A549 (cell line): ENCODE measurements at regions not wholly inside any gene's neighbourhood (a gene's known extent, or its start where the extent isn't known, plus 50 kb on each side); places are given as distances from the start of the nearest gene placed in this dataset.

ENCODE experiments used
- ATAC-seq, 2 experiments: fragments of 200-7000 bp in 1 of 2; fragments of >200 bp in 1 of 2; cut with Nextera tagmentation in 1 of 2; cut with Tn5 transposase in 1 of 2; 3 replicates each; pipeline versions ENCODE4 v1.8.0 to v1.9.1; 2018 to 2020; ENCODE audit warnings: mild to moderate bottlenecking in 1 of 2, moderate library complexity in 1 of 2
- CTCF ChIA-PET: fragments of 300-600 bp; sonication (Branson Sonifier 250); formaldehyde crosslinking; extraction: SDS; loops from one replicate; lab custom pipeline; 2021; ENCODE audit warnings: antibody characterized with exemption, inconsistent platforms; lab: Yijun Ruan, JAX
- POLR2A ChIA-PET: fragments of 350-600 bp; formaldehyde crosslinking; extraction: SDS; loops from one replicate; lab custom pipeline; 2021; ENCODE audit warnings: antibody characterized with exemption, inconsistent platforms; lab: Yijun Ruan, JAX
- DNase-seq, 2 experiments: peaks; one replicate each; pipeline versions ENCODE4 v3.0.0 to v3.0.0-alpha.2; 2011 to 2016; ENCODE audit warnings: low read depth in 1 of 2, low spot score in 1 of 2
- FAIRE-seq: peaks from 2 replicates; lab custom pipeline; 2011; peaks lifted over from hg19 to GRCh38; lab: Jason Lieb, UNC
- H3K27ac ChIP-seq, 2 experiments: fragments of >200 bp; sonication (Bioruptor Twin); formaldehyde crosslinking; 3 replicates each; pipeline ENCODE4 v1.5.1; 2016 to 2017
- H3K4me1 ChIP-seq: fragments of >200 bp; sonication (Bioruptor Twin); formaldehyde crosslinking; 3 replicates; pipeline ENCODE4 v1.6.1; 2016
- H3K4me2 ChIP-seq: fragments of >200 bp; sonication (Bioruptor Twin); formaldehyde crosslinking; 3 replicates; pipeline ENCODE4 v1.6.1; 2016
- H3K4me3 ChIP-seq: fragments of >200 bp; sonication (Bioruptor Twin); formaldehyde crosslinking; 3 replicates; pipeline ENCODE4 v1.5.1; 2016
- H3K9me3 ChIP-seq: fragments of >200 bp; sonication (Bioruptor Twin); formaldehyde crosslinking; 3 replicates; pipeline ENCODE4 v1.6.1; 2016
- ATOH8 ChIP-seq: fragments of 250-450 bp; sonication (Bioruptor Pico); IDR thresholded peaks from 2 replicates; pipeline ENCODE4 v1.5.0; 2020; ENCODE audit warnings: low read depth, mild to moderate bottlenecking, moderate library complexity
- BHLHE40 ChIP-seq: IDR thresholded peaks from 2 replicates; pipeline ENCODE4 v1.6.1; 2012; ENCODE audit warnings: low read depth, low read length, inconsistent platforms
- CBX8 ChIP-seq: fragments of 200-600 bp; sonication (generic); IDR thresholded peaks from 2 replicates; pipeline ENCODE4 v1.6.1; 2016
- CEBPB ChIP-seq, 2 experiments: fragments of >200 bp in 1 of 2; sonication (Bioruptor Twin) in 1 of 2; formaldehyde crosslinking in 1 of 2; IDR thresholded peaks; 2 replicates each; pipeline ENCODE4 v1.6.1; 2012 to 2016
- EHF ChIP-seq: fragments of 250-450 bp; sonication (Bioruptor Pico); IDR thresholded peaks from 2 replicates; pipeline ENCODE4 v1.5.0; 2020; ENCODE audit warnings: mild to moderate bottlenecking
- ELK1 ChIP-seq: fragments of 150-350 bp; IDR thresholded peaks from 2 replicates; pipeline ENCODE4 v1.6.1; 2014; ENCODE audit warnings: low read depth, mild to moderate bottlenecking, low read length
- EP300 ChIP-seq, 2 experiments: fragments of >200 bp; sonication (Bioruptor Twin); formaldehyde crosslinking; IDR thresholded peaks; 2 replicates in 1 of 2; 3 replicates in 1 of 2; pipeline ENCODE4 v1.6.1; 2016 to 2017
- FOSB ChIP-seq: fragments of 250-450 bp; sonication (Bioruptor Pico); IDR thresholded peaks from 2 replicates; pipeline ENCODE4 v1.5.0; 2020; ENCODE audit warnings: mild to moderate bottlenecking, moderate library complexity
- FOSL2 ChIP-seq, 2 experiments: fragments of 450-650 bp in 1 of 2; fragments of >200 bp in 1 of 2; sonication (Bioruptor Twin) in 1 of 2; formaldehyde crosslinking; IDR thresholded peaks; 2 replicates each; pipeline versions ENCODE4 v1.5.0 to v1.6.1; 2016 to 2020; ENCODE audit warnings: mild to moderate bottlenecking in 1 of 2, moderate library complexity in 1 of 2
- FOXS1 ChIP-seq: fragments of 250-450 bp; sonication (Bioruptor Pico); IDR thresholded peaks from 2 replicates; pipeline ENCODE4 v1.5.0; 2020; ENCODE audit warnings: mild to moderate bottlenecking, moderate library complexity
- GATA3 ChIP-seq: IDR thresholded peaks from 2 replicates; pipeline ENCODE4 v1.6.1; 2012; ENCODE audit warnings: borderline replicate concordance
- HES2 ChIP-seq: fragments of >200 bp; sonication (Bioruptor Twin); formaldehyde crosslinking; IDR thresholded peaks from 2 replicates; pipeline ENCODE4 v1.6.1; 2016
- HEYL ChIP-seq: fragments of 250-450 bp; sonication (Bioruptor Pico); IDR thresholded peaks from 2 replicates; pipeline ENCODE4 v1.8.0; 2021; ENCODE audit warnings: mild to moderate bottlenecking, moderate library complexity
- HOXA7 ChIP-seq: fragments of 250-450 bp; sonication (Bioruptor Pico); IDR thresholded peaks from 2 replicates; pipeline ENCODE4 v1.5.0; 2020; ENCODE audit warnings: mild to moderate bottlenecking, moderate library complexity
- JUNB ChIP-seq: fragments of >200 bp; sonication (Bioruptor Twin); formaldehyde crosslinking; IDR thresholded peaks from 2 replicates; pipeline ENCODE4 v1.6.1; 2016
- MAFK ChIP-seq: fragments of 450-650 bp; IDR thresholded peaks from 2 replicates; pipeline ENCODE4 v1.6.1; 2014; ENCODE audit not compliant: partially characterized antibody
- MAZ ChIP-seq: fragments of 150-350 bp; IDR thresholded peaks from 2 replicates; pipeline ENCODE4 v1.6.1; 2014; ENCODE audit warnings: antibody characterized with exemption, low read depth, low read length, borderline replicate concordance
- NPAS2 ChIP-seq: fragments of 250-450 bp; sonication (Bioruptor Pico); IDR thresholded peaks from 2 replicates; pipeline ENCODE4 v1.8.0; 2022; ENCODE audit warnings: mild to moderate bottlenecking, moderate library complexity, borderline replicate concordance
- RAD21 ChIP-seq, 2 experiments: fragments of >200 bp in 1 of 2; sonication (Bioruptor Twin) in 1 of 2; formaldehyde crosslinking in 1 of 2; IDR thresholded peaks in 1 of 2; conservative IDR thresholded peaks in 1 of 2; 2 replicates in 1 of 2; 3 replicates in 1 of 2; pipeline ENCODE4 v1.6.1; 2012 to 2018; ENCODE audit warnings: inconsistent platforms in 1 of 2
- RARB ChIP-seq: fragments of 250-450 bp; sonication (Bioruptor Pico); IDR thresholded peaks from 2 replicates; pipeline ENCODE4 v1.8.0; 2021; ENCODE audit warnings: mild to moderate bottlenecking, moderate library complexity
- RCOR1 ChIP-seq: fragments of 150-350 bp; IDR thresholded peaks from 2 replicates; pipeline ENCODE4 v1.6.1; 2014; ENCODE audit warnings: antibody characterized with exemption, low read length, low read depth
- RNF2 ChIP-seq: fragments of 200-600 bp; sonication (generic); IDR thresholded peaks from 2 replicates; pipeline ENCODE4 v1.6.1; 2016; ENCODE audit warnings: low read depth, mild to moderate bottlenecking, antibody characterized with exemption, moderate library complexity, borderline replicate concordance
- TFCP2L1 ChIP-seq: fragments of 250-450 bp; sonication (Bioruptor Pico); IDR thresholded peaks from 2 replicates; pipeline ENCODE4 v1.5.0; 2021; ENCODE audit warnings: mild to moderate bottlenecking
- TP53 ChIP-seq: fragments of 250-450 bp; sonication (Bioruptor Pico); IDR thresholded peaks from 2 replicates; pipeline ENCODE4 v1.5.0; 2021; ENCODE audit warnings: mild to moderate bottlenecking, moderate library complexity
- USF2 ChIP-seq: fragments of 450-650 bp; IDR thresholded peaks from 2 replicates; pipeline ENCODE4 v1.6.1; 2014; ENCODE audit warnings: antibody characterized with exemption
- ZNF302 ChIP-seq: fragments of 250-450 bp; sonication (Bioruptor Pico); IDR thresholded peaks from 2 replicates; pipeline ENCODE4 v1.9.0; 2021; ENCODE audit warnings: inconsistent platforms, mild to moderate bottlenecking, moderate library complexity
- ZSCAN20 ChIP-seq: fragments of 250-450 bp; sonication (Bioruptor Pico); IDR thresholded peaks from 2 replicates; pipeline ENCODE4 v1.8.0; 2022; ENCODE audit warnings: mild to moderate bottlenecking, moderate library complexity
- WGBS: methylation state at CpG from one replicate; pipeline ENCODE4 v1.1.6; 2017; ENCODE audit errors: missing lambda C conversion rate; 5-methylcytosine and 5-hydroxymethylcytosine counted together

GRCh38 chr7:12826079-12826478 is 138.6 kb downstream of the ARL4A start:
- FAIRE-seq: no peak
- Histone ChIP-seq H3K9me3 (no peaks in the 10 kb centered on the region), H3K4me2 (no peak overlapping the region), H3K4me1 (peaks cover 11% of the 10 kb centered on the region; the same call in 1 of the 3 replicates), H3K4me3 (no peak overlapping the region), H3K27ac (no peak overlapping the region)
- TF ChIP-seq MAFK (no peak), FOSL2 (IDR thresholded peaks at IDR 0.05) (no peak), FOSL2 (CRISPR knock-in tag; IDR thresholded peaks at IDR 0.05) (no peak), RARB (CRISPR knock-in tag) (no peak), HES2 (no peak), GATA3 (no peak), HOXA7 (no peak), ELK1 (no peak), EP300 (IDR thresholded peaks at IDR 0.05) (no peak), RNF2 (no peak), CEBPB (IDR thresholded peaks at IDR 0.05) (no peak), JUNB (no peak), RCOR1 (no peak), CBX8 (no peak), NPAS2 (CRISPR knock-in tag) (no peak), FOXS1 (CRISPR knock-in tag) (no peak), HEYL (CRISPR knock-in tag) (no peak), TP53 (CRISPR knock-in tag) (no peak), EHF (no peak), TFCP2L1 (CRISPR knock-in tag) (no peak)
- ATAC-seq: no peak
- POLR2A ChIA-PET: no interaction called here
- CTCF ChIA-PET: no interaction called here
- WGBS: 96% methylated on average over 1 of the region's 1 CpG
- no peak for DNase-seq

- WGBS: 25% methylated on average over 4 of the region's 4 CpGs
- Histone ChIP-seq H3K4me2 (peak overlapping the region; percentile 36), H3K4me3 (no peak overlapping the region), H3K9me3 (no peaks in the 10 kb centered on the region), H3K4me1 (peaks cover 11% of the 10 kb centered on the region; the same call in 1 of the 3 replicates), H3K27ac (no peak overlapping the region)
- ChIA-PET POLR2A (no interaction called here), CTCF (no interaction called here)
- no peak for TF ChIP-seq RAD21 (conservative IDR thresholded peaks at IDR 0.05 in 1 of 2, IDR thresholded peaks at IDR 0.05 in 1 of 2)
- no peak for TF ChIP-seq FOSL2 (IDR thresholded peaks at IDR 0.05)
- 0 out of 2 replicates have a peak, but pooled peaks have one; percentile 6 for TF ChIP-seq FOSL2 (CRISPR knock-in tag; IDR thresholded peaks at IDR 0.05)
- peak; percentile 32; the same call in 1 of the 2 replicates for TF ChIP-seq GATA3
- ATAC-seq (peak in 1 of 2 experiments; percentile 37; a peak in 1 of 6 replicates), FAIRE-seq (peak; percentile 56), DNase-seq (peak in 1 of 2 experiments; percentile 34)
Observed at GRCh38 chr7:12827219-12827821, 139.9 kb downstream of the ARL4A start.

DNA sequence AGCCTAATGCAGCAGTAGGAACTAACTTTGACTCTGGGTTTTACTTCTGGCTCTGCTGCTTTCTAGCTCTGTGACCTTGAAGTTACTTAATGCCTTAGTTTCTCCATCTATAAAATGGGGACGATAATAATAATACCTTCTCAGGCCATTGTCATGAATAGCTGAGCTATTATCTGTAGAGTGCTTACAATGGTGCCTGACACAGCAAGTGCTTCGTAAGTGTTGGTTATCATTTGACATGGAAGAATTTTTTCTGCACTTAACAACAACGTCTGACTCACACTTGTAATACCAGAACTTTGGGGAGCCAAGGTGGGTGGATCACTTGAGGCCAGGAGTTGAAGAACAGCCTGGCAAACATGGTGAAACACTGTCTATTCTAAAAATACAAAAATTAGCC is 140.5 kb downstream of the ARL4A start:
- H3K4me2 ChIP-seq: peak overlapping the region; percentile 36; the same call in 1 of the 3 replicates
- CTCF ChIA-PET: no interaction called here
- no peak overlapping the region for H3K4me3 ChIP-seq
- TF ChIP-seq FOSL2 (IDR thresholded peaks at IDR 0.05) (no peak), FOSL2 (CRISPR knock-in tag; IDR thresholded peaks at IDR 0.05) (no peak), FOSB (CRISPR knock-in tag) (no peak), CEBPB (IDR thresholded peaks at IDR 0.05) (no peak), ZNF302 (CRISPR knock-in tag) (no peak), ZSCAN20 (no peak), ATOH8 (CRISPR knock-in tag) (no peak), MAZ (no peak), NPAS2 (CRISPR knock-in tag) (no peak), USF2 (no peak), HEYL (CRISPR knock-in tag) (no peak), BHLHE40 (no peak)
- POLR2A ChIA-PET: no interaction called here
- ATAC-seq (no peak), FAIRE-seq (no peak), DNase-seq (no peak)
- no peaks in the 10 kb centered on the region for H3K9me3 ChIP-seq
- H3K4me1 ChIP-seq: peaks cover 11% of the 10 kb centered on the region; the same call in 1 of the 3 replicates
- no peak overlapping the region for H3K27ac ChIP-seq
- 54% methylated on average over 3 of the region's 3 CpGs for WGBS
